CD14-positive monocyte (primary cell): ENCODE measurements at regions not wholly inside any gene's neighbourhood (a gene's known extent, or its start where the extent isn't known, plus 50 kb on each side); places are given as distances from the start of the nearest gene placed in this dataset.
"Not testable (repeated sequence)": the region's sequence is repeated elsewhere in the genome, so short reads cannot be mapped to it uniquely, and the experiment has no call there.

Source experiments
- DNase-seq, 3 donors: peaks; one replicate each; pipeline ENCODE4 v3.0.0-alpha.2; 2011 to 2022
- H2AFZ ChIP-seq: 2 replicates; pipeline ENCODE4 v1.6.0; 2012; ENCODE audit warnings: mild to moderate bottlenecking, low read depth, low read length, inconsistent platforms; ENCODE audit not compliant: insufficient read depth, poor library complexity, severe bottlenecking
- H3K27ac ChIP-seq, 2 donors: 1 replicate in 1 of 2; 2 replicates in 1 of 2; pipeline ENCODE4 v1.5.1; 2012 to 2013; ENCODE audit warnings: low read length in 2 of 2, control low read depth in 1 of 2, inconsistent platforms in 1 of 2, low read depth in 1 of 2, mild to moderate bottlenecking in 1 of 2
- H3K27me3 ChIP-seq, 2 donors: one replicate each; pipeline versions ENCODE4 v1.6.0 to v1.6.1; 2011 to 2013; ENCODE audit warnings: low read length in 2 of 2; ENCODE audit not compliant: control insufficient read depth in 2 of 2, insufficient read depth in 2 of 2
- H3K36me3 ChIP-seq, 2 donors: replicated peaks in 1 of 2; 1 replicate in 1 of 2; 2 replicates in 1 of 2; pipeline versions ENCODE4 v1.5.1 to v1.6.1; 2012 to 2013; ENCODE audit warnings: low read length in 2 of 2, control low read depth in 1 of 2, inconsistent platforms in 1 of 2, mild to moderate bottlenecking in 1 of 2; ENCODE audit not compliant: insufficient read depth in 2 of 2, control insufficient read depth in 1 of 2
- H3K4me1 ChIP-seq, 2 donors: 1 replicate in 1 of 2; 2 replicates in 1 of 2; pipeline versions ENCODE4 v1.5.1 to v1.6.1; 2012 to 2013; ENCODE audit warnings: low read length in 2 of 2, control low read depth in 1 of 2, inconsistent platforms in 1 of 2, mild to moderate bottlenecking in 1 of 2, moderate library complexity in 1 of 2; ENCODE audit not compliant: insufficient read depth in 2 of 2, control insufficient read depth in 1 of 2
- H3K4me2 ChIP-seq: replicated peaks from 2 replicates; pipeline ENCODE3; 2012; ENCODE audit warnings: low read length, moderate library complexity, mild to moderate bottlenecking; ENCODE audit not compliant: poor library complexity, severe bottlenecking; ENCODE audit errors: extremely low read depth
- H3K4me3 ChIP-seq, 3 experiments: fragments of 200-600 bp in 1 of 3; sonication (generic) in 1 of 3; replicated peaks in 1 of 3; 1 replicate in 2 of 3; 2 replicates in 1 of 3; pipeline ENCODE4 v1.5.1; 2011 to 2013; ENCODE audit warnings: low read length in 3 of 3, mild to moderate bottlenecking in 3 of 3, control low read depth in 2 of 3, low read depth in 2 of 3, inconsistent platforms in 1 of 3, moderate library complexity in 1 of 3
- H3K79me2 ChIP-seq: 2 replicates; pipeline ENCODE4 v1.6.0; 2012; ENCODE audit warnings: mild to moderate bottlenecking, control low read depth, inconsistent platforms, low read length, moderate library complexity; ENCODE audit not compliant: insufficient read depth
- H3K9ac ChIP-seq: 2 replicates; pipeline ENCODE4 v1.6.0; 2017; ENCODE audit warnings: low read length, mild to moderate bottlenecking; ENCODE audit not compliant: insufficient read depth, poor library complexity, severe bottlenecking
- H3K9me3 ChIP-seq, 2 donors: replicated peaks in 1 of 2; 1 replicate in 1 of 2; 2 replicates in 1 of 2; pipeline versions ENCODE4 v1.5.1 to v1.6.1; 2012 to 2013; ENCODE audit warnings: low read length in 2 of 2, control low read depth in 1 of 2; ENCODE audit not compliant: control insufficient read depth in 1 of 2, insufficient read depth in 1 of 2
- H4K20me1 ChIP-seq: 2 replicates; pipeline ENCODE4 v1.6.0; 2012; ENCODE audit warnings: mild to moderate bottlenecking, low read length, control low read depth, moderate library complexity; ENCODE audit not compliant: insufficient read depth
- H3K27ac Mint-ChIP-seq, 7 donors: one replicate each; pipeline ENCODE4 v1.8.0; 2020; ENCODE audit warnings: mild to moderate bottlenecking in 7 of 7, mixed read lengths in 7 of 7, moderate library complexity in 6 of 7, inconsistent platforms in 2 of 7
- H3K27me3 Mint-ChIP-seq, 3 donors: one replicate each; pipeline ENCODE4 v1.8.0; 2021 to 2022; ENCODE audit warnings: low read depth in 3 of 3, mild to moderate bottlenecking in 3 of 3, mixed read lengths in 3 of 3, moderate library complexity in 3 of 3, inconsistent platforms in 1 of 3
- H3K36me3 Mint-ChIP-seq, 2 donors: one replicate each; pipeline ENCODE4 v1.8.0; 2020; ENCODE audit warnings: mixed read lengths in 2 of 2, inconsistent platforms in 1 of 2, mild to moderate bottlenecking in 1 of 2
- H3K4me1 Mint-ChIP-seq: one replicate; pipeline ENCODE4 v1.8.0; 2020; ENCODE audit warnings: mild to moderate bottlenecking, mixed read lengths
- H3K4me3 Mint-ChIP-seq, 2 donors: one replicate each; pipeline ENCODE4 v1.8.0; 2020; ENCODE audit warnings: mild to moderate bottlenecking in 2 of 2, mixed read lengths in 2 of 2, moderate library complexity in 1 of 2
- H3K9me3 Mint-ChIP-seq, 7 donors: one replicate each; pipeline ENCODE4 v1.8.0; 2020 to 2022; ENCODE audit warnings: mixed read lengths in 7 of 7, mild to moderate bottlenecking in 6 of 7, moderate library complexity in 6 of 7, inconsistent platforms in 2 of 7
- CTCF ChIP-seq: fragments of 200-600 bp; IDR thresholded peaks from one replicate; pipeline ENCODE4 v1.8.0; 2022; ENCODE audit warnings: antibody characterized with exemption, mild to moderate bottlenecking
- WGBS: methylation state at CpG from one replicate; pipeline ENCODE4 v1.1.5; 2013; ENCODE audit warnings: missing lambda C conversion rate; ENCODE audit not compliant: insufficient coverage; 5-methylcytosine and 5-hydroxymethylcytosine counted together
- intact Hi-C, 2 donors: fragments of 100-400 bp; cut with micrococcal nuclease; formaldehyde crosslinking; loops; one replicate each; pipeline versions ENCODE4 v1.15.0 to v1.15.1; 2023

- H3K9ac ChIP-seq, H3K4me2 ChIP-seq, H2AFZ ChIP-seq, H3K27me3 ChIP-seq, DNase-seq, H3K4me1 Mint-ChIP-seq, H3K36me3 Mint-ChIP-seq, H3K9me3 ChIP-seq, H3K27ac Mint-ChIP-seq, H3K4me3 ChIP-seq, H3K79me2 ChIP-seq, H3K9me3 Mint-ChIP-seq, H4K20me1 ChIP-seq, H3K4me3 Mint-ChIP-seq, intact Hi-C loops, H3K36me3 ChIP-seq, H3K27ac ChIP-seq, H3K4me1 ChIP-seq: not testable (repeated sequence)
- WGBS, result no CpG with 5 or more reads among the region's 7 CpGs
- peaks cover 4 to 12% (median 7%) of the 10 kb centered on the region in 3 donors for H3K27me3 Mint-ChIP-seq
Measured at GRCh38 chr1:143760366-143760765, 211.4 kb downstream of the FAM72C start.

GRCh38 chr1:143755961-143756360 is 215.8 kb downstream of the FAM72C start:
- H3K79me2 ChIP-seq, H3K27me3 ChIP-seq, H3K4me3 ChIP-seq, H4K20me1 ChIP-seq, H3K4me1 Mint-ChIP-seq, intact Hi-C loops, H3K27ac Mint-ChIP-seq, H3K4me2 ChIP-seq, H3K27ac ChIP-seq, H2AFZ ChIP-seq, H3K9ac ChIP-seq, H3K4me1 ChIP-seq, H3K9me3 ChIP-seq, H3K4me3 Mint-ChIP-seq, H3K36me3 Mint-ChIP-seq, H3K36me3 ChIP-seq: not testable (repeated sequence)
- DNase-seq, result peak in 1 of 3 donors; percentile 10
- Mint-ChIP-seq H3K27me3 (peaks cover 6 to 13% (median 7%) of the 10 kb centered on the region in 3 donors), H3K9me3 (peaks cover 2 to 11% (median 6%) of the 10 kb centered on the region in 7 donors)
- 40% methylated on average over 1 of the region's 3 CpGs for WGBS

- Mint-ChIP-seq H3K27ac (peak overlapping the region in 2 of 7 donors; percentile 22 to 63), H3K36me3 (no peaks in the 10 kb centered on the region), H3K4me1 (no peaks in the 10 kb centered on the region), H3K27me3 (peaks cover 11 to 30% (median 21%) of the 10 kb centered on the region in 3 donors), H3K4me3 (no peak overlapping the region), H3K9me3 (peaks cover 2 to 13% (median 9%) of the 10 kb centered on the region in 7 donors)
- DNase-seq, result peak in 2 of 3 donors; percentile 33 to 34
- Histone ChIP-seq H3K79me2 (no peaks in the 10 kb centered on the region), H3K4me2 (no peak overlapping the region), H3K27ac (no peak overlapping the region), H3K9me3 (no peaks in the 10 kb centered on the region), H3K27me3 (peaks cover 0 to 5% of the 10 kb centered on the region in 2 donors), H4K20me1 (no peaks in the 10 kb centered on the region), H2AFZ (no peak overlapping the region), H3K4me1 (no peaks in the 10 kb centered on the region), H3K36me3 (no peaks in the 10 kb centered on the region), H3K9ac (no peak overlapping the region), H3K4me3 (no peak overlapping the region)
- 17% methylated on average over 1 of the region's 3 CpGs for WGBS
- TF ChIP-seq CTCF, result no peak
- intact Hi-C loops, result no loop called here
Measured at GRCh38 chr1:143748906-143749305, 222.9 kb downstream of the FAM72C start.
